ENCODE measurements at regions not wholly inside any gene's neighbourhood (a gene's known extent, or its start where the extent isn't known, plus 50 kb on each side); places are given as distances from the start of the nearest gene placed in this dataset.
"Not testable (repeated sequence)": the region's sequence is repeated elsewhere in the genome, so short reads cannot be mapped to it uniquely, and the experiment has no call there.

GRCh38 chrX:124426288-124427169 is 80.2 kb downstream of the SH2D1A start:
- no peak for DNase-seq

- DNase-seq = no peak
Measured at GRCh38 chrX:124433186-124433585, 86.8 kb downstream of the SH2D1A start.

- no peak for DNase-seq
Measured at GRCh38 chrX:124435616-124436015, 89.3 kb downstream of the SH2D1A start.

- no peak for DNase-seq
Measured at GRCh38 chrX:124440695-124441094, 94.3 kb downstream of the SH2D1A start.

DNA sequence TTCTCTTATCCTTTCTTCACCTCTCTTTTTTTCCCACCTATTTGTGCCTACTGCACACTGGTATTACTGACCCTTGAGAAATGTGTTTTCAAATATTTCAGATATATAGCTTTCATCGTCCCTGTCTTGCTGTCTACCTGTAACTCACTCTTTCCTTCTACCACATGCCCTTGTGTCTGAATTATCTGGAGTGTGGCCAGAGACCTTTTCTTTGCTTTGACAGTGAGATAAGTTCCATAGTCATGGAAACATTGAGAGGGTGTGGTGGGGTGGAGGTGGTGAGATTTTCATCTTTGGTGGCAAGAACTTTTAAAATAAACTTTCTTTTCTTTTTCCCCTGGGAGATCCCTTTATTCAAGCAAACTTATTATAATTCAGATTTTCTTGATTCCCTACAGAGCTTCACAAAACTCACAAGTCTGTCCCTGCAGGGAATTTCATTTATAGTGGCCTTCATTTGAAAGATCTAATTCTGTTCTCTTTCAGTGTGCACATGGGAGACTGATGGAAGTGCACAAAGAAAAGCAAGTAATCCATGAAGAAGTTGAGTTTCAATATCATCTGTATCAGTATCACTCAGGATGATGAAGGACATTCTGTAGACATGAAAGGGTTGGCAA is 95.7 kb downstream of the SH2D1A start:
- DNase-seq = no peak

DNA sequence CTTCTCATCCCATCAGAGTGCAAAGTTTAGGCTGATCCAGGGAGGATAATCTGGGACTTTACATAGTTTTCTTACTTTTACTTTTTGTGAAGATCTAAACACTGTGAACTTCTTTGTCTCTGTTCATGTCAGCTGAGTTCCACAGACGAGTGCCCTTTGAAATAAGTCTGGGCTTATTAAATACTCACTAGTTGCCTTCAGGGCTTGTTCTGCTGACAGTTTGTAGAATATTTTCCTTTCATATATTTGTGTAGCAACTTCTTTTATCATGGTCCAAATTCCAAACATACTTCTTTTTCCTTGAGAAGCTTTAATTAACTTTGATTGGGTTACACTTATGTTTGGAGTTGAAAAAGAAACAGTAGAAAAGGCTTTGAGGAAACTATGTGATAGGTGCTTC is 109.6 kb downstream of the SH2D1A start:
- DNase-seq = no peak

GRCh38 chrX:124459851-124460250 is 113.5 kb downstream of the SH2D1A start:
- not testable (repeated sequence) for DNase-seq

- DNase-seq = no peak
Measured at GRCh38 chrX:124462931-124463330, 116.6 kb downstream of the SH2D1A start.

DNA sequence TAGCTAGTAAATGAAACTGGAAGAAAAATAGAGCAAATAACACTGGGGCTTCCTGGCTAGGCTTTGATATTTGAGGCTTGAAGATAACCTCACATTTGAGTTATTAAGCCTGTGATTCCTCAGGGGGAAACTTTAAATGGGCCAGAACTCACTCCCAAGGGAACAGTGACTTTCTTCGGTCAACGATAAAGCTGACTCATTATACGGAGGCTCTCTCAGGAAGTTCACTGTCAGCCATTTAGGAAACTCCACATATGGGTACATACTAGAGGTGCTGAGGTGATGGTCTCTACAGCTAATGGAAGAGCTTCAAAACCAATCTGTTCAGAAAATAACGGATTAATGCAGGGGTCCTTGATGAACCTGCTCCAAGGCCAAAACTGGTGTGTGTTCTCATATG is 120.8 kb downstream of the SH2D1A start:
- DNase-seq = no peak

GRCh38 chrX:124475358-124475757 is 129.0 kb downstream of the SH2D1A start:
- DNase-seq = no peak

GRCh38 chrX:124476562-124476961 is 130.2 kb downstream of the SH2D1A start:
- DNase-seq = no peak

DNA sequence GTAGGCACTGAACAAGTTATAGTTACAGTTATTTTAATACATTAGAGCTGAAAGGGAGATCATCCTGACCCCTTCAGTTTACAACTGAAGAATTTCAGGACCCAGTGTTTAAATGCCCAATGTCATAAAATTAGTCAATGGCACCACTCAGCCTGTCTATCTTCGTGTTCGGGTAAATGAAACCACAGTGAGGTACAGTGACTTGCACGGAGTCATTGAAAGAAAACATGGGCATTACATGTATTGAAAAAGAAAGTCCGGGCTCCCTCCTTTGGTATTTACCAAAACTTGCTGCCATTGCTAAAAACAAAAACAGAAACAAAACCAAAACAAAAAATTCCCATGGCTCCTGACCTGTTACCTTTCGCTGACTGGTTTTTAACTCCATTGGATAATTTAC is 131.7 kb downstream of the SH2D1A start:
- DNase-seq = no peak

GRCh38 chrX:124488412-124489161 is 142.2 kb downstream of the SH2D1A start:
- DNase-seq = no peak

DNA sequence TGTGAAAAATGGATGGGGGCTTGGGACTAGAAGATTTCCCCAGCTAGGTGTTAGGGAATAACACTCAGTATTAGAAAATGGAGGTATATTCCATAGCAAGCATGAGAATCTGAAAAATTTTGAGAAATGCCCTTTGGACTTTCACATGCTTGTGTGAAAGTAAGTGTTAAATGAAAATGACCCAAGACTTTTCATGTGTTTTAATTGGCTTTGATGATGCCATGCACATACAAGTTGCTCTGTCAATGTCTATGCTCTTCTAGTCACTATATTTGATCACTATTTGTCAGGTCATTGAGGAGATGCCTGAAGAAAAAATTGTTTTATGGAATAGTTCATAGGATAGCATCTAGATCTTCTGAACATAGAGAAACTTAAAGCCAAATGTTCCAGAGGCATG is 147.6 kb downstream of the SH2D1A start:
- DNase-seq = no peak

- no peak for DNase-seq
Measured at GRCh38 chrX:124497386-124497785, 151.0 kb downstream of the SH2D1A start.

DNA sequence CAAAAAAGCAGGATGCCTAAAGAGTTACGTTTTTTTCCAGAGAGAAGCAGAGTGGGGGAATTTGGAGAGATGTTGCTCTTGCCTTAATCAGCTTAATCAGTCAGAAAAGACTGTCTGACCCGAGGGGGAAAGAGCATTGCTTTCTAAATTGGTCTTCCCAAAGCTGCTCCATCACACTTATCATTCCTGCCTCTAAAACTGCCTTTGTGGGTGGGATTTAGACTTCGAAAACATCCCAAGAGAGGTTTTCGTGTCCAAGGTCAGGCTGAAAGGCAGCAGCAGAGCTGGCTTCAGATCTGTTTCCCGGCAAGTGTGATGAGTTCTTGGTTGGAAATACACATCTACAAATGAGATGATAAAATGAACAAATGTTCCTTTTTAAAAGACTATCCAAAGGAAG is 155.2 kb downstream of the SH2D1A start:
- no peak for DNase-seq

GRCh38 chrX:124502166-124502565 is 155.8 kb downstream of the SH2D1A start:
- no peak for DNase-seq

GRCh38 chrX:124502599-124502998 is 156.2 kb downstream of the SH2D1A start:
- DNase-seq = no peak

GRCh38 chrX:124504111-124504983 is 158.0 kb downstream of the SH2D1A start:
- DNase-seq = no peak

- DNase-seq = no peak
Measured at GRCh38 chrX:124506066-124506465, 159.7 kb downstream of the SH2D1A start.

GRCh38 chrX:124507246-124507645 is 160.9 kb downstream of the SH2D1A start:
- DNase-seq = no peak

DNA sequence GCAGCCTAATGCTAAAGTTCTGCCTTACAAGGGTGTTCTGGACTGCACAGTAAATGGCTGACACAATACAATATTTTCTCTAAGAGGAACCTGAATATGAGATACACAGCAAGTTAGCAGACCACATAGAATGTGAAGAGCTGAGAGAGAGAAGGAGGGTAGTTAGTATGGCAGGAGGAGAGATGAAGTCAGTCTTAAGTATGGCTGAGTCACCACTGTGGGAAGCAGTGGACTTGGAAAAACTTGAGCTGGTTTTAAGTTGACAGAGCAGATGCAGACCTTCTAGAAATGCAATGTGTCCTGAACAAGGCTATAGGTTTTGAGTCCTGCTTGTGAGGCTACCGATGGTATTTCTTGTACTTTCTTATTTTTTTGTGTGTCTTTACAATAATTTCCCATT is 172.5 kb downstream of the SH2D1A start:
- DNase-seq = no peak

GRCh38 chrX:124524852-124525251 is 178.5 kb downstream of the SH2D1A start:
- no peak for DNase-seq

Measured in stimulated activated CD4-positive, alpha-beta T cell treated with anti-CD3 and anti-CD28 coated beads, Interleukin-4, amount 100 ng/mL, for 24 hours (primary cell).